SK-N-SH treated with all-trans-retinoic acid at 6 μM for 48 hours (cell line): ENCODE measurements at regions not wholly inside any gene's neighbourhood (a gene's known extent, or its start where the extent isn't known, plus 50 kb on each side); places are given as distances from the start of the nearest gene placed in this dataset.

Experiments used
- ARNTL ChIP-seq: fragments of 450-650 bp; formaldehyde crosslinking; IDR thresholded peaks from 2 replicates; pipeline ENCODE4 v1.5.0; 2020; ENCODE audit warnings: low read depth, mild to moderate bottlenecking, moderate library complexity, borderline replicate concordance
- OSR1 ChIP-seq: fragments of 250-450 bp; sonication (Bioruptor Pico); IDR thresholded peaks from 2 replicates; pipeline ENCODE4 v1.8.0; 2022; ENCODE audit warnings: moderate library complexity, mild to moderate bottlenecking, inconsistent platforms
- PPARA ChIP-seq: fragments of 250-450 bp; sonication (Bioruptor Pico); IDR thresholded peaks from 2 replicates; pipeline ENCODE4 v1.5.0; 2020; ENCODE audit warnings: mild to moderate bottlenecking, borderline replicate concordance
- ZFP3 ChIP-seq: fragments of 250-450 bp; sonication (Bioruptor Pico); IDR thresholded peaks from 2 replicates; pipeline ENCODE4 v1.5.0; 2020; ENCODE audit warnings: mild to moderate bottlenecking, moderate library complexity
- ZFP30 ChIP-seq: fragments of 450-650 bp; formaldehyde crosslinking; IDR thresholded peaks from 2 replicates; pipeline ENCODE4 v1.5.0; 2022; ENCODE audit warnings: mild to moderate bottlenecking, moderate library complexity
- ZNF565 ChIP-seq: fragments of 450-650 bp; formaldehyde crosslinking; conservative IDR thresholded peaks from 2 replicates; pipeline ENCODE4 v1.5.0; 2020; ENCODE audit warnings: low read depth, mild to moderate bottlenecking, moderate library complexity
- ZNF8 ChIP-seq: fragments of 450-650 bp; formaldehyde crosslinking; IDR thresholded peaks from 2 replicates; pipeline ENCODE4 v1.5.0; 2020; ENCODE audit warnings: mild to moderate bottlenecking, moderate library complexity
- TF ChIP-seq, protein P1 (sequence below): fragments of 250-450 bp; sonication (Bioruptor Pico); IDR thresholded peaks from 2 replicates; pipeline ENCODE4 v1.5.1; 2021; ENCODE audit warnings: mild to moderate bottlenecking, moderate library complexity

DNA sequence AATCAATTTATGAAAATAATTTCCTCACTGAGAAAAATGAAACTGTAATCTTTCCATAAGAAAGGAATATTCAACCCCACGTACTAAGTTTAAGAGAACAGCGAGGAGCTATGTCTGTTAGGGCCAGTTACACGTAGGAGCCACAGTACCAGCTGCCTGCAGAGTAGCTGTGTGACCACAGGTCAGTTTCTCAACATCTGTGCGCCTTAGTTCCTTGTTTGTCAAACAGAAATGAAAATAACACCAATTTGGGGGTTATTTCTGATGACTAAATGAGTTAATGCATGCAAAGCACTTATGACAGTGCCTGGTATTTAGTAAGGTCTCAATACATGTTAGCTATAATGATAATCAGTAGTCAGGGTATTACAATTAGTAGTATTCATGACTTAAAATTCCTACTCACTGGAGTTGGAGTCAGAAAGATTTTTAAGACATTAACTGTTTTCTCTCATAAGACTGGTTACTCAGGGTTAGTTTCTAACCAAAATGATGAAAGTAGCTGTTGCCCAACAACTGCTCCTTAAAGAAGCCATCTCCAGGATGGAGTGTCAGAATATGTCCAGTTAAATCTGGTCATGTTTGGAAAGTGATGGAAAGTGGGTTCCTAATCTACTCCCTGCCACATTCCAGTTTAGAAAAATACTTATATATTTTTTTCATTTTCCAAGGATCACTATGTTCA, 85.8 kb upstream of the ZNF648 start:
- no peak for TF ChIP-seq PPARA (CRISPR knock-in tag)
- TF ChIP-seq, protein P1, sequence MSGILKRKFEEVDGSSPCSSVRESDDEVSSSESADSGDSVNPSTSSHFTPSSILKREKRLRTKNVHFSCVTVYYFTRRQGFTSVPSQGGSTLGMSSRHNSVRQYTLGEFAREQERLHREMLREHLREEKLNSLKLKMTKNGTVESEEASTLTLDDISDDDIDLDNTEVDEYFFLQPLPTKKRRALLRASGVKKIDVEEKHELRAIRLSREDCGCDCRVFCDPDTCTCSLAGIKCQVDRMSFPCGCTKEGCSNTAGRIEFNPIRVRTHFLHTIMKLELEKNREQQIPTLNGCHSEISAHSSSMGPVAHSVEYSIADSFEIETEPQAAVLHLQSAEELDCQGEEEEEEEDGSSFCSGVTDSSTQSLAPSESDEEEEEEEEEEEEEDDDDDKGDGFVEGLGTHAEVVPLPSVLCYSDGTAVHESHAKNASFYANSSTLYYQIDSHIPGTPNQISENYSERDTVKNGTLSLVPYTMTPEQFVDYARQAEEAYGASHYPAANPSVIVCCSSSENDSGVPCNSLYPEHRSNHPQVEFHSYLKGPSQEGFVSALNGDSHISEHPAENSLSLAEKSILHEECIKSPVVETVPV: no peak
- TF ChIP-seq ZFP30 (CRISPR knock-in tag): no peak
- TF ChIP-seq ZFP3 (CRISPR knock-in tag): no peak
- no peak for TF ChIP-seq ARNTL (CRISPR knock-in tag)
- TF ChIP-seq ZNF565 (CRISPR knock-in tag): no peak
- TF ChIP-seq OSR1 (CRISPR knock-in tag): no peak
- no peak for TF ChIP-seq ZNF8 (CRISPR knock-in tag)
